ENCODE measurements at regions not wholly inside any gene's neighbourhood (a gene's known extent, or its start where the extent isn't known, plus 50 kb on each side); places are given as distances from the start of the nearest gene placed in this dataset.

DNA sequence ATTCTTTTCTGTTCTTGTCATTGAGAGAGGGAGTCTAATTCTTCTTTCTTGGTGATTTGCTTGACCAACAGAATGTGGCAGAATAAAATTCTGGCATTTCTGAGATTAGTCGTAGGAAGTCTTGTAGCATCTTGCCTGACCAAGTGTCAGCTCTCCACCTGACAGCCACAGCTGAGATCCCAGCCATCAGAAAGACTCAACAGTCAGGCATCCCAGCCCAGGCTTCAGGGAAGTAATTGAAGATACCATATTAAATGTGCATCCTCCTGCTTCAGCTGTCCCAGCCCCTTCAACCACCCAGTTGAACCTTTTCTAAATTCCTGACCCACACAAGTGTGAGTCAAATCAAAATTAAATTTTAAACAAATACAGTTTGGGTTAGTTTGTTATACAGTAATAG, 208.3 kb downstream of the PIK3C3 start:
- H3K4me3 Mint-ChIP-seq, result no peak overlapping the region
- TF ChIP-seq, protein P1, sequence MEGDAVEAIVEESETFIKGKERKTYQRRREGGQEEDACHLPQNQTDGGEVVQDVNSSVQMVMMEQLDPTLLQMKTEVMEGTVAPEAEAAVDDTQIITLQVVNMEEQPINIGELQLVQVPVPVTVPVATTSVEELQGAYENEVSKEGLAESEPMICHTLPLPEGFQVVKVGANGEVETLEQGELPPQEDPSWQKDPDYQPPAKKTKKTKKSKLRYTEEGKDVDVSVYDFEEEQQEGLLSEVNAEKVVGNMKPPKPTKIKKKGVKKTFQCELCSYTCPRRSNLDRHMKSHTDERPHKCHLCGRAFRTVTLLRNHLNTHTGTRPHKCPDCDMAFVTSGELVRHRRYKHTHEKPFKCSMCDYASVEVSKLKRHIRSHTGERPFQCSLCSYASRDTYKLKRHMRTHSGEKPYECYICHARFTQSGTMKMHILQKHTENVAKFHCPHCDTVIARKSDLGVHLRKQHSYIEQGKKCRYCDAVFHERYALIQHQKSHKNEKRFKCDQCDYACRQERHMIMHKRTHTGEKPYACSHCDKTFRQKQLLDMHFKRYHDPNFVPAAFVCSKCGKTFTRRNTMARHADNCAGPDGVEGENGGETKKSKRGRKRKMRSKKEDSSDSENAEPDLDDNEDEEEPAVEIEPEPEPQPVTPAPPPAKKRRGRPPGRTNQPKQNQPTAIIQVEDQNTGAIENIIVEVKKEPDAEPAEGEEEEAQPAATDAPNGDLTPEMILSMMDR (conservative IDR thresholded peaks at IDR 0.05), result no peak

More for the DNA sequence above, 208.3 kb downstream of the PIK3C3 start:
- no peak overlapping the region for H4K91ac ChIP-seq (ENCODE audit: insufficient read length, low read depth, low read length)
- no peak overlapping the region for H3K4me2 ChIP-seq (ENCODE audit: insufficient read depth, insufficient read length, low read length)
- no peak overlapping the region for H2BK20ac ChIP-seq (ENCODE audit: low read depth, low read length, poor library complexity, severe bottlenecking)
- H3K23ac ChIP-seq (ENCODE audit: insufficient read length, low read depth, low read length), result no peak overlapping the region
- Mint-ChIP-seq H3K36me3 (ENCODE audit: insufficient read depth in 1 of 3, low read depth in 3 of 3) (no peaks in the 10 kb centered on the region), H3K4me1 (no peaks in the 10 kb centered on the region), H3K27me3 (ENCODE audit: low read depth) (peaks cover 2% of the 10 kb centered on the region; the same call in 1 of the 2 replicates), H3K27ac (no peak overlapping the region; a peak in 1 of 7 replicates), H3K9me3 (no peaks in the 10 kb centered on the region)
- no peaks in the 10 kb centered on the region for H4K20me1 ChIP-seq (ENCODE audit: control insufficient read depth, insufficient read depth, insufficient read length)
- H3K14ac ChIP-seq (ENCODE audit: insufficient read depth, low read length), result no peak overlapping the region
- no peaks in the 10 kb centered on the region for H3K79me1 ChIP-seq (ENCODE audit: insufficient read depth, low read depth, low read length, poor library complexity, severe bottlenecking)
- no peak overlapping the region for H3K9ac ChIP-seq (ENCODE audit: extremely low read depth, insufficient read length, low read length)
- H2AK5ac ChIP-seq (ENCODE audit: insufficient read length, low read length), result no peak overlapping the region
- no peak overlapping the region for H3K18ac ChIP-seq (ENCODE audit: insufficient read length, low read depth, low read length)
- H2BK120ac ChIP-seq (ENCODE audit: low read depth, low read length, poor library complexity, severe bottlenecking), result no peak overlapping the region
- no peaks in the 10 kb centered on the region for H3K4me1 ChIP-seq (ENCODE audit: insufficient read depth, low read length)
- H3K4ac ChIP-seq (ENCODE audit: low read depth, low read length), result no peak overlapping the region
- no peak overlapping the region for H4K5ac ChIP-seq (ENCODE audit: insufficient read length, low read depth, low read length)
- no peak overlapping the region for H2BK5ac ChIP-seq (ENCODE audit: insufficient read length, low read length)
- H2BK12ac ChIP-seq (ENCODE audit: insufficient read length, low read depth, low read length), result no peak overlapping the region
- H3K27ac ChIP-seq (ENCODE audit: insufficient read length, low read depth, low read length), result no peak overlapping the region
- no peak overlapping the region for H4K8ac ChIP-seq (replicated peaks; ENCODE audit: insufficient read length, low read depth, low read length)
- H3K23me2 ChIP-seq (ENCODE audit: insufficient read length, low read depth, low read length, poor library complexity, severe bottlenecking), result no peaks in the 10 kb centered on the region
- H2BK15ac ChIP-seq (ENCODE audit: low read depth, low read length), result no peak overlapping the region
- DNase-seq, result no peak
- H3T11ph ChIP-seq (ENCODE audit: low read length), result no peak overlapping the region
- H3K27me3 ChIP-seq (ENCODE audit: insufficient read depth, low read length), result no peaks in the 10 kb centered on the region
- H2AFZ ChIP-seq (ENCODE audit: low read length), result no peak overlapping the region
- no peaks in the 10 kb centered on the region for H3K9me3 ChIP-seq (ENCODE audit: control insufficient read depth, low read depth, low read length)
- no peak overlapping the region for H3K56ac ChIP-seq (ENCODE audit: insufficient read length, low read depth, low read length)
- H3K79me2 ChIP-seq (ENCODE audit: insufficient read depth, low read length), result no peaks in the 10 kb centered on the region
- no CpG with 5 or more reads among the region's 1 CpG for WGBS (ENCODE audit: extremely low coverage, insufficient read length, low lambda C conversion rate)
